GM10248 (cell line): ENCODE measurements at regions not wholly inside any gene's neighbourhood (a gene's known extent, or its start where the extent isn't known, plus 50 kb on each side); places are given as distances from the start of the nearest gene placed in this dataset.

ENCODE experiments used
- CTCF ChIA-PET: fragments of 300-600 bp; sonication (Branson Sonifier 250); formaldehyde crosslinking; extraction: SDS; loops from one replicate; lab custom pipeline; 2021; ENCODE audit warnings: antibody characterized with exemption; lab: Yijun Ruan, JAX
- POLR2A ChIA-PET: fragments of 350-650 bp; sonication (Branson Sonifier 250); formaldehyde crosslinking; extraction: SDS; loops from one replicate; lab custom pipeline; 2020; ENCODE audit warnings: antibody characterized with exemption; lab: Yijun Ruan, JAX
- DNase-seq: peaks from one replicate; pipeline ENCODE4 v3.0.0; 2012; ENCODE audit errors: extremely low spot score
- CTCF ChIP-seq: IDR thresholded peaks from 2 replicates; pipeline ENCODE4 v1.5.1; 2012; ENCODE audit warnings: mild to moderate bottlenecking, low read depth; ENCODE audit errors: extremely low read depth, missing control alignments, control extremely low read depth

GRCh38 chr15:79204886-79205675, 77.4 kb upstream of the ANKRD34C start:
- CTCF ChIA-PET, result interaction anchor here (0.9 to 6.2 kb wide), 6 partner anchors 10 to 177 kb away, joined by 3 to 43 read pairs (median 4); no protein-coding TSS in a partner anchor

GRCh38 chr15:79198461-79198860, 84.1 kb upstream of the ANKRD34C start:
- no peak for DNase-seq
- ChIA-PET CTCF (interaction anchor here (1.1 to 1.9 kb wide), 4 partner anchors 8 to 14 kb away, joined by 4 to 8 read pairs (median 5); no protein-coding TSS in a partner anchor), POLR2A (no interaction called here)
- no peak for TF ChIP-seq CTCF

More at GRCh38 chr15:79204886-79205675, 77.4 kb upstream of the ANKRD34C start:
- no peak for TF ChIP-seq CTCF
- no peak for DNase-seq
- POLR2A ChIA-PET, result no interaction called here

GRCh38 chr15:79197285-79197684, 85.2 kb upstream of the ANKRD34C start:
- ChIA-PET POLR2A (no interaction called here), CTCF (interaction anchor here (0.7 to 1.9 kb wide), 2 partner anchors 11 to 13 kb away, joined by 3 to 8 read pairs; no protein-coding TSS in a partner anchor)
- no peak for DNase-seq
- TF ChIP-seq CTCF, result no peak

- CTCF ChIA-PET, result interaction anchor here (0.6 to 1.4 kb wide), 4 partner anchors 10 to 167 kb away, joined by 3 to 4 read pairs (median 4); no protein-coding TSS in a partner anchor
- TF ChIP-seq CTCF, result no peak
- DNase-seq, result no peak
- POLR2A ChIA-PET, result no interaction called here
These were observed 86.7 kb upstream of the ANKRD34C start for GRCh38 chr15:79195802-79196201.

- CTCF ChIA-PET, result interaction anchor here (0.6 to 1.4 kb wide), 5 partner anchors 10 to 167 kb away, joined by 3 to 4 read pairs (median 3); no protein-coding TSS in a partner anchor
- no peak for DNase-seq
- no peak for TF ChIP-seq CTCF
- POLR2A ChIA-PET, result no interaction called here
These were observed 87.3 kb upstream of the ANKRD34C start for GRCh38 chr15:79195239-79195638.

GRCh38 chr15:79194386-79194785, 88.1 kb upstream of the ANKRD34C start:
- DNase-seq, result no peak
- CTCF ChIA-PET, result interaction anchor here (1.4 kb wide), 1 partner anchor 37 kb away, joined by 3 read pairs; no protein-coding TSS in a partner anchor
- TF ChIP-seq CTCF, result no peak

More at GRCh38 chr15:79194386-79194785, 88.1 kb upstream of the ANKRD34C start:
- POLR2A ChIA-PET, result no interaction called here
